Gastroesophageal sphincter (tissue), 4 donors: ENCODE measurements at regions not wholly inside any gene's neighbourhood (a gene's known extent, or its start where the extent isn't known, plus 50 kb on each side); places are given as distances from the start of the nearest gene placed in this dataset.

Source experiments
- ATAC-seq: fragments of 150-250 bp; one replicate; pipeline ENCODE4 v1.9.1; 2016; ENCODE audit warnings: mild to moderate bottlenecking, moderate library complexity
- H3K27ac ChIP-seq, 4 donors: fragments of 200-600 bp; sonication (generic) in 3 of 4; 1 replicate in 3 of 4; 2 replicates in 1 of 4; pipeline ENCODE4 v1.5.1; 2016 to 2019
- H3K27me3 ChIP-seq: fragments of 200-600 bp; sonication (generic); one replicate; pipeline ENCODE4 v1.5.1; 2019
- H3K36me3 ChIP-seq, 2 donors: fragments of 200-600 bp; sonication (generic); one replicate each; pipeline ENCODE4 v1.5.1; 2019; ENCODE audit warnings: control low read depth in 1 of 2
- H3K4me1 ChIP-seq, 3 donors: fragments of 200-600 bp; sonication (generic); 1 replicate in 2 of 3; 2 replicates in 1 of 3; pipeline ENCODE4 v1.5.1; 2016 to 2019; ENCODE audit warnings: control low read depth in 2 of 3
- H3K4me3 ChIP-seq, 2 donors: fragments of 200-600 bp; sonication (generic); one replicate each; pipeline ENCODE4 v1.5.1; 2019; ENCODE audit warnings: mild to moderate bottlenecking in 1 of 2, moderate library complexity in 1 of 2
- H3K9me3 ChIP-seq, 3 donors: fragments of 200-600 bp; sonication (generic); one replicate each; pipeline ENCODE4 v1.5.1; 2017 to 2019; ENCODE audit warnings: control low read depth in 2 of 3
- EP300 ChIP-seq: sonication (generic); formaldehyde crosslinking; IDR thresholded peaks from one replicate; pipeline ENCODE4 v1.6.1; 2017; ENCODE audit warnings: antibody characterized with exemption, mild to moderate bottlenecking
- POLR2A ChIP-seq, 2 donors: fragments of 450-650 bp; IDR thresholded peaks; one replicate each; pipeline ENCODE4 v1.6.1; 2017; ENCODE audit warnings: antibody characterized with exemption in 2 of 2, mild to moderate bottlenecking in 2 of 2, moderate library complexity in 1 of 2
- POLR2AphosphoS5 ChIP-seq: sonication (generic); formaldehyde crosslinking; IDR thresholded peaks from one replicate; pipeline ENCODE4 v1.6.1; 2017; ENCODE audit warnings: antibody characterized with exemption
- WGBS, 2 donors: methylation state at CpG; one replicate each; pipeline ENCODE4 v1.1.5; 2018; ENCODE audit warnings: low coverage in 1 of 2; 5-methylcytosine and 5-hydroxymethylcytosine counted together
- TF ChIP-seq, protein P1 (sequence below), 4 experiments: fragments of 200-600 bp in 2 of 4; fragments of 450-650 bp in 2 of 4; sonication (generic) in 1 of 4; IDR thresholded peaks; one replicate each; pipeline ENCODE4 v1.5.1; 2017 to 2019; ENCODE audit warnings: antibody characterized with exemption in 4 of 4, mild to moderate bottlenecking in 2 of 4, moderate library complexity in 2 of 4

DNA sequence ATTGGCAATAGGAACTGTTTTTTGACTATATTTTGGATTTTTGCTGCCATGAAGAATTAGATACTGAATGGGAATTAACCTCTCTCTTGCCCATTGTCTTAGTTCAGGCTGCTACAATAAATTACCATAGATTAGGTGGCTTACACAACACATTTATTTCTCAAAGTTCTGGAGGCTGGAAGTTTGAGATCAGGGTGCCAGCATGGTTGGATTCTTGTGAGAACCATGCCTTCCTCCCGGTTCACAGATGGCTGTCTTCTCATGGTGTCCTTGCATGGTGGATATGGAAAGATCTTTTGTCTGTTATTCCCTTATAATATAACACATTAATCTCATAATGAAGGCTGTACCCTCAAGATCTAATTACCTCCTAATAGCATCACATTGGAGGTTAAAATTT is 836.4 kb downstream of the SLC4A3 start:
- Histone ChIP-seq H3K36me3 (no peaks in the 10 kb centered on the region), H3K4me1 (no peaks in the 10 kb centered on the region), H3K9me3 (no peaks in the 10 kb centered on the region), H3K27me3 (no peaks in the 10 kb centered on the region), H3K27ac (no peak overlapping the region), H3K4me3 (no peak overlapping the region)
- no peak for ATAC-seq
- TF ChIP-seq POLR2AphosphoS5 (no peak), POLR2A (IDR thresholded peaks at IDR 0.05) (no peak), EP300 (no peak)
- TF ChIP-seq, protein P1, sequence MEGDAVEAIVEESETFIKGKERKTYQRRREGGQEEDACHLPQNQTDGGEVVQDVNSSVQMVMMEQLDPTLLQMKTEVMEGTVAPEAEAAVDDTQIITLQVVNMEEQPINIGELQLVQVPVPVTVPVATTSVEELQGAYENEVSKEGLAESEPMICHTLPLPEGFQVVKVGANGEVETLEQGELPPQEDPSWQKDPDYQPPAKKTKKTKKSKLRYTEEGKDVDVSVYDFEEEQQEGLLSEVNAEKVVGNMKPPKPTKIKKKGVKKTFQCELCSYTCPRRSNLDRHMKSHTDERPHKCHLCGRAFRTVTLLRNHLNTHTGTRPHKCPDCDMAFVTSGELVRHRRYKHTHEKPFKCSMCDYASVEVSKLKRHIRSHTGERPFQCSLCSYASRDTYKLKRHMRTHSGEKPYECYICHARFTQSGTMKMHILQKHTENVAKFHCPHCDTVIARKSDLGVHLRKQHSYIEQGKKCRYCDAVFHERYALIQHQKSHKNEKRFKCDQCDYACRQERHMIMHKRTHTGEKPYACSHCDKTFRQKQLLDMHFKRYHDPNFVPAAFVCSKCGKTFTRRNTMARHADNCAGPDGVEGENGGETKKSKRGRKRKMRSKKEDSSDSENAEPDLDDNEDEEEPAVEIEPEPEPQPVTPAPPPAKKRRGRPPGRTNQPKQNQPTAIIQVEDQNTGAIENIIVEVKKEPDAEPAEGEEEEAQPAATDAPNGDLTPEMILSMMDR (IDR thresholded peaks at IDR 0.05): no peak
- WGBS, 2 donors: 43% methylated on average over 1 of the region's 1 CpG; no CpG with 5 or more reads in 1 of the 2 donors

DNA sequence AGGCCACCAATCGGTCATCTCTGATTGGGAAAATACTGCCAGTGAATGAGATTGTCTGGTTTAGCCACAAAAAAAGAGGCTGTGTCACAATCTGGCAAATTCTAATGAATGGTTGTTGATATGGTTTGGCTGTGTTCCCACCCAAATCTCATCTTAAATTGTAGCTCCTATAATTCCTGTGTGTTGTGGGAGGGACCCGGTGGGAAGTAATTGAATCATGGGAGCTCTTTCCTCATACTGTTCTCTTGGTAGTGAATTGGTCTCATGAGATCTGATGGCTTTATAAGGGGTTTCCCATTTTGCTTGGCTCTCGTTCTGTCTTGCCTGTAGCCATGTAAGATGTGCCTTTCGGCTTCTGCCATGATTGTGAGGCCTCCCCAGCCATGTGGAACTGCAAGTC is 838.3 kb downstream of the SLC4A3 start:
- H3K27me3 ChIP-seq: no peaks in the 10 kb centered on the region
- no peak overlapping the region for H3K4me3 ChIP-seq
- ATAC-seq: no peak
- no peaks in the 10 kb centered on the region for H3K36me3 ChIP-seq
- H3K9me3 ChIP-seq: no peaks in the 10 kb centered on the region
- 74 to 84% methylated on average over 4 of the region's 4 CpGs for WGBS, 2 donors
- no peak overlapping the region for H3K27ac ChIP-seq
- TF ChIP-seq, protein P1 (IDR thresholded peaks at IDR 0.05): no peak
- TF ChIP-seq POLR2AphosphoS5: no peak
- H3K4me1 ChIP-seq: no peaks in the 10 kb centered on the region

DNA sequence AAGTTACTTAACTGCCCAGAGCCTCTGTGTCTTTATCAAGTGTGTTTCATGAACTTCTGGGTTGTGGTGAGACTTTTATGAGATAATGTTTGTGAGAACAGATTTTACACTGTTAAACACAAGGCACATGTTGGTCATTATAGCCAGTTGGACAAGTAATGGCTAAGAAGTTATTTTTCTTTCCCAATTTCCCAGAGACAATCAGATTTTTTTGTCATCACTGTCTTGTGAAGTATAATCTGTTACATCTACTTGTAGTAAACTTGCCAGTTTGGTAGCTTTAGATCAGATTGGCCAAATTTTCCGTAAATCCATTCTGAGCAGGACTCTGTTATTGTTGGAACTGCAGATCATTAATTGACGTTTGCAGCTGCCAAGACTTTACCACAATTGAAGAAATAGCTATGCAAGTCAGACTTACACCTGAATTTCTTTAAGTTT is 838.8 kb downstream of the SLC4A3 start:
- Histone ChIP-seq H3K27ac (no peak overlapping the region), H3K4me1 (no peaks in the 10 kb centered on the region), H3K36me3 (no peaks in the 10 kb centered on the region), H3K9me3 (no peaks in the 10 kb centered on the region), H3K4me3 (no peak overlapping the region), H3K27me3 (no peaks in the 10 kb centered on the region)
- no peak for TF ChIP-seq POLR2AphosphoS5
- ATAC-seq: no peak
- WGBS, 2 donors: 28% methylated on average over 2 of the region's 2 CpGs

DNA sequence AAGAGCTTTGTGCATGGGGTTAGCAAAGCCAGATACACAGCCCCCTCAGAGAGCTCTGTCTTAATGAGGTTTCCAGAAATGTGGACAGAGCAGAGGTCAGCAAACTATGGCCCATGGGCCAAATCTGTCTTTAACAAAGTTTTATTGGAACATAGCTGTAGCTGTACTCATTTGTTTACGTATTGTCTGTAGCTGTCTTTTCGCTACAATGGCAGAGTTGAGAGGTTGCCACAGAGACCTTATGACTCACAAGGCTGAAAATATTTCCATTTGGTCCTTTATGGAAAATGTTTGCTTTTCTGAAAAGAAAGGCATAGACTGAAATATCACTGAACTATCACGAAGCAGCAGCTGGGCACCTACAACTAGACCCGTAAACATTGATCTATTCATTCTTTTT is 841.8 kb downstream of the SLC4A3 start:
- 66 to 80% methylated on average over 4 of the region's 4 CpGs for WGBS, 2 donors
- no peak for TF ChIP-seq POLR2A (IDR thresholded peaks at IDR 0.05)
- TF ChIP-seq, protein P1 (IDR thresholded peaks at IDR 0.05): no peak
- no peak for TF ChIP-seq EP300
- TF ChIP-seq POLR2AphosphoS5: no peak
- H3K4me3 ChIP-seq: no peak overlapping the region
- no peaks in the 10 kb centered on the region for H3K36me3 ChIP-seq
- H3K9me3 ChIP-seq: no peaks in the 10 kb centered on the region
- ATAC-seq: no peak
- H3K4me1 ChIP-seq: no peaks in the 10 kb centered on the region
- H3K27me3 ChIP-seq: no peaks in the 10 kb centered on the region
- H3K27ac ChIP-seq: no peak overlapping the region

DNA sequence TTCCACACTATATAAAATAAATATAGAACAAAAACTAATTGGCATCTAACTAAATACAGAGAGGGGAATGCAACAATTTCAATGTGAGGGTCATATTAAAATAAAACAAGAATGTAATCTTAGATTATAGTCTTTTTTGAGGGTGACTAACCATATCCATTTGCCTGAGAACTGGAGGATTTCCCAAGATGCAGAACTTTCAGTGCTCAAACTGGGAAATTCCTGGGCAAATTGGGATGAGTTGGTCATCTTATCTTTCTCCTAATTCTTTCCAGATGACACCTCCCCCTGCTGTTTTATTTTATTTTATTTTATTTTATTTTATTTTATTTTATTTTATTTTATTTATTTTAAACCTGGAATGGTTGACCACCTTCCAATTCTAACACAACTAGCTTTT is 846.2 kb downstream of the SLC4A3 start:
- no peaks in the 10 kb centered on the region for H3K36me3 ChIP-seq
- no peak overlapping the region for H3K4me3 ChIP-seq
- H3K27ac ChIP-seq: no peak overlapping the region
- H3K9me3 ChIP-seq: no peaks in the 10 kb centered on the region
- H3K27me3 ChIP-seq: no peaks in the 10 kb centered on the region
- no peak for ATAC-seq
- TF ChIP-seq POLR2A (IDR thresholded peaks at IDR 0.05) (no peak), POLR2AphosphoS5 (no peak), EP300 (no peak)
- TF ChIP-seq, protein P1 (IDR thresholded peaks at IDR 0.05): no peak
- H3K4me1 ChIP-seq: no peaks in the 10 kb centered on the region

DNA sequence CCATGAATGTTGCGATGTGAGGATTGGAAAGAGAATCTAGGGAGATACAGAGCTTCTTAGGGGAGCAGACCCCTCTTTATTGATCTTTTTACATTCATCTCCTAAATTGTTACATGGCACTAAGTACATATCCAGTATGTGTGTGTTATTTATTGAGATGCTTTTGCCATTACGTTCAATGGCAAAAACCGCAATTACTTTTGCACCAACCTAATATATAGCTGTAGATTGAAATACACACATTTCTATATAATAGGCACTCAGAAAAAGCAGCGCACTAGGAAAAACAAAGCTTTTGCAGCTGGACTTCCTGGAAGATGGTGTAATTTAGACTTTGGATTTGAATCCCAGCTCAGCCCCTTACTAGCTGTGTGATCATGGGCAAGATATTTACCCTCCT is 849.4 kb downstream of the SLC4A3 start:
- ATAC-seq: no peak
- H3K4me1 ChIP-seq: no peaks in the 10 kb centered on the region
- H3K36me3 ChIP-seq: no peaks in the 10 kb centered on the region
- H3K4me3 ChIP-seq: no peak overlapping the region
- no peak overlapping the region for H3K27ac ChIP-seq
- 81 to 93% methylated on average over 3 to 4 of the region's 4 CpGs for WGBS, 2 donors
- H3K27me3 ChIP-seq: no peaks in the 10 kb centered on the region
- TF ChIP-seq POLR2A (IDR thresholded peaks at IDR 0.05) (no peak), POLR2AphosphoS5 (no peak), EP300 (no peak)
- TF ChIP-seq, protein P1 (IDR thresholded peaks at IDR 0.05): no peak
- H3K9me3 ChIP-seq: no peaks in the 10 kb centered on the region
